ENCODE measurements at regions not wholly inside any gene's neighbourhood (a gene's known extent, or its start where the extent isn't known, plus 50 kb on each side); places are given as distances from the start of the nearest gene placed in this dataset.

GRCh38 chr15:70315431-70315830, 217.7 kb upstream of the TLE3 start:
- no peak for TF ChIP-seq POLR2AphosphoS5 (IDR thresholded peaks at IDR 0.05; ENCODE audit: low read depth, low read length)
- TF ChIP-seq FOXP2 (optimal IDR thresholded peaks at IDR 0.05; ENCODE audit: borderline replicate concordance, extremely low read depth, extremely low read length, insufficient read depth): no peak
- no peak for TF ChIP-seq REST (IDR thresholded peaks at IDR 0.05; ENCODE audit: insufficient read depth in 1 of 2, low read depth in 2 of 2, low read length in 2 of 2)
- no peak for TF ChIP-seq TAF1 (IDR thresholded peaks at IDR 0.05; ENCODE audit: borderline replicate concordance, insufficient read depth, low read length)
